ENCODE measurements at regions not wholly inside any gene's neighbourhood (a gene's known extent, or its start where the extent isn't known, plus 50 kb on each side); places are given as distances from the start of the nearest gene placed in this dataset.

- DNase-seq (ENCODE audit: low read depth in 2 of 2): no peak
Measured at GRCh38 chr15:62608369-62608768, 434.2 kb upstream of the TPM1 start.

GRCh38 chr15:62610265-62610869 lies 432.2 kb upstream of the TPM1 start:
- DNase-seq (ENCODE audit: low read depth in 2 of 2): no peak

GRCh38 chr15:62611002-62611401 lies 431.5 kb upstream of the TPM1 start:
- DNase-seq (ENCODE audit: low read depth in 2 of 2): no peak

GRCh38 chr15:62612183-62612733 lies 430.3 kb upstream of the TPM1 start:
- DNase-seq (ENCODE audit: low read depth in 2 of 2): no peak

- no peak for DNase-seq (ENCODE audit: low read depth in 2 of 2)
Measured at GRCh38 chr15:62612771-62613170, 429.8 kb upstream of the TPM1 start.

- no peak for DNase-seq (ENCODE audit: low read depth in 2 of 2)
Measured at GRCh38 chr15:62616746-62617145, 425.8 kb upstream of the TPM1 start.

- no peak for DNase-seq (ENCODE audit: low read depth in 2 of 2)
Measured at GRCh38 chr15:62617741-62618140, 424.8 kb upstream of the TPM1 start.

- no peak for DNase-seq (ENCODE audit: low read depth in 2 of 2)
Measured at GRCh38 chr15:62618432-62618831, 424.1 kb upstream of the TPM1 start.

- no peak for DNase-seq (ENCODE audit: low read depth in 2 of 2)
Measured at GRCh38 chr15:62618846-62619504, 423.6 kb upstream of the TPM1 start.

- no peak for DNase-seq (ENCODE audit: low read depth in 2 of 2)
Measured at GRCh38 chr15:62619526-62619925, 423.0 kb upstream of the TPM1 start.

GRCh38 chr15:62622775-62623174 lies 419.8 kb upstream of the TPM1 start:
- DNase-seq (ENCODE audit: low read depth in 2 of 2): no peak

GRCh38 chr15:62624547-62625378 lies 417.8 kb upstream of the TPM1 start:
- DNase-seq (ENCODE audit: low read depth in 2 of 2): no peak

GRCh38 chr15:62625429-62626033 lies 417.0 kb upstream of the TPM1 start:
- no peak for DNase-seq (ENCODE audit: low read depth in 2 of 2)

- no peak for DNase-seq (ENCODE audit: low read depth in 2 of 2)
Measured at GRCh38 chr15:62626903-62627302, 415.6 kb upstream of the TPM1 start.

- DNase-seq (ENCODE audit: low read depth in 2 of 2): no peak
Measured at GRCh38 chr15:62631076-62631724, 411.3 kb upstream of the TPM1 start.

- no peak for DNase-seq (ENCODE audit: low read depth in 2 of 2)
Measured at GRCh38 chr15:62636823-62637573, 405.5 kb upstream of the TPM1 start.

GRCh38 chr15:62637574-62637897 lies 405.0 kb upstream of the TPM1 start:
- no peak for DNase-seq (ENCODE audit: low read depth in 2 of 2)

GRCh38 chr15:62637950-62638619 lies 404.5 kb upstream of the TPM1 start:
- DNase-seq (ENCODE audit: low read depth in 2 of 2): no peak

- no peak for DNase-seq (ENCODE audit: low read depth in 2 of 2)
Measured at GRCh38 chr15:62639432-62639831, 403.1 kb upstream of the TPM1 start.

- DNase-seq (ENCODE audit: low read depth in 2 of 2): no peak
Measured at GRCh38 chr15:62639906-62640605, 402.5 kb upstream of the TPM1 start.
